ENCODE measurements at regions not wholly inside any gene's neighbourhood (a gene's known extent, or its start where the extent isn't known, plus 50 kb on each side); places are given as distances from the start of the nearest gene placed in this dataset.

DNA sequence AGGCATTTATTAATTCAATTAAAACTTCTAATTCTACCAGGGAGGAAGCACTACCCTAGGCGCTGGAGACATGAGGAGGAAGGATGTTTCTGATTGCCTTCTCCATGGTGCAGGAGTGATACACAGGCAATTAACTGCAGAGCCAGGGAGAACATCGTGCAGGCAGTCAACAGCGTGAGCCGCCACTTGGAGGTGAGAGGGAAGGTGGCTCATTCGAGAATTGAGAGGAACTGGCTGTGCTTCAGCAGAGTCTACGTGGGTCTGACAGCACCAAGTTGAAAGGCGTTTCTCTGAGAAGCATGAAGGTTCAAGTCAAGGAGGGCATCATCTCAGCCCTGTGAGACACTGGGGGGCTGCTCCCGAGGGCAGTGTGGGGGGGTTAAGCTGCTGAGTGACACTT, 388.7 kb upstream of the MYT1L start:
- Histone ChIP-seq H3K9me3 (ENCODE audit: severe bottlenecking) (no peaks in the 10 kb centered on the region), H3K36me3 (ENCODE audit: low read depth) (no peaks in the 10 kb centered on the region), H3K27ac (ENCODE audit: poor library complexity, severe bottlenecking) (no peak overlapping the region), H3K27me3 (ENCODE audit: insufficient read depth, poor library complexity, severe bottlenecking) (no peaks in the 10 kb centered on the region), H3K4me1 (ENCODE audit: insufficient read depth, poor library complexity, severe bottlenecking) (no peaks in the 10 kb centered on the region), H3K4me3 (ENCODE audit: severe bottlenecking) (no peak overlapping the region)
- no peak for TF ChIP-seq CTCF (IDR thresholded peaks at IDR 0.05; ENCODE audit: poor library complexity, severe bottlenecking)
- DNase-seq (ENCODE audit: low spot score) (no peak), ATAC-seq (ENCODE audit: low read depth) (no peak)

- no peak for ATAC-seq (ENCODE audit: low read depth)
- no peak for DNase-seq (ENCODE audit: low spot score)
- no peak overlapping the region for H3K27ac ChIP-seq (ENCODE audit: poor library complexity, severe bottlenecking)
- no peaks in the 10 kb centered on the region for H3K9me3 ChIP-seq (ENCODE audit: severe bottlenecking)
- no peaks in the 10 kb centered on the region for H3K4me1 ChIP-seq (ENCODE audit: insufficient read depth, poor library complexity, severe bottlenecking)
- no peak overlapping the region for H3K4me3 ChIP-seq (ENCODE audit: severe bottlenecking)
- H3K36me3 ChIP-seq (ENCODE audit: low read depth), result no peaks in the 10 kb centered on the region
- no peaks in the 10 kb centered on the region for H3K27me3 ChIP-seq (ENCODE audit: insufficient read depth, poor library complexity, severe bottlenecking)
- no peak for TF ChIP-seq CTCF (IDR thresholded peaks at IDR 0.05; ENCODE audit: poor library complexity, severe bottlenecking)
Measured at GRCh38 chr2:2719015-2719414, 387.9 kb upstream of the MYT1L start.

DNA sequence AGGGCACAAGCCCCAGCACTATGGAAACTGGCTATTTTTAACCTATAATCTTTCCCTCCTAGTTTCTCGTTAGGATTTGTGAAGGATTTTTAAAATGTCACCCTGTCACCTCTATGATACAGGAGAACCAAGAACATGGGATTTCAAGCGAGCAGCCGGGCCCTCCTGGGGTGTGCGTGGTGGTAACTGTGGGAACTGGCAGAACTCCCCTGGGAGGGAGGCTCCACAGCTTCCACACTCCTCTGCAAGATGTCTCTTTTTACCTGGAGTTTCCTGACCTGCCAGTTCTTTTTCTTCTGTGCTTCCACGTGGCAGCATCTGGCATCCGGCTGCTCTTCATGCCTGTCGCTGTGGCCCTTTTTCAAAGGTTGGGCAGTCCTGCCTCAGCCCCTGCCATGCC, 386.3 kb upstream of the MYT1L start:
- DNase-seq (ENCODE audit: low spot score) (no peak), ATAC-seq (ENCODE audit: low read depth) (no peak)
- H3K4me3 ChIP-seq (ENCODE audit: severe bottlenecking), result no peak overlapping the region
- no peak for TF ChIP-seq CTCF (IDR thresholded peaks at IDR 0.05; ENCODE audit: poor library complexity, severe bottlenecking)
- H3K9me3 ChIP-seq (ENCODE audit: severe bottlenecking), result no peaks in the 10 kb centered on the region
- H3K36me3 ChIP-seq (ENCODE audit: low read depth), result no peaks in the 10 kb centered on the region
- no peaks in the 10 kb centered on the region for H3K4me1 ChIP-seq (ENCODE audit: insufficient read depth, poor library complexity, severe bottlenecking)
- no peak overlapping the region for H3K27ac ChIP-seq (ENCODE audit: poor library complexity, severe bottlenecking)
- no peaks in the 10 kb centered on the region for H3K27me3 ChIP-seq (ENCODE audit: insufficient read depth, poor library complexity, severe bottlenecking)

DNA sequence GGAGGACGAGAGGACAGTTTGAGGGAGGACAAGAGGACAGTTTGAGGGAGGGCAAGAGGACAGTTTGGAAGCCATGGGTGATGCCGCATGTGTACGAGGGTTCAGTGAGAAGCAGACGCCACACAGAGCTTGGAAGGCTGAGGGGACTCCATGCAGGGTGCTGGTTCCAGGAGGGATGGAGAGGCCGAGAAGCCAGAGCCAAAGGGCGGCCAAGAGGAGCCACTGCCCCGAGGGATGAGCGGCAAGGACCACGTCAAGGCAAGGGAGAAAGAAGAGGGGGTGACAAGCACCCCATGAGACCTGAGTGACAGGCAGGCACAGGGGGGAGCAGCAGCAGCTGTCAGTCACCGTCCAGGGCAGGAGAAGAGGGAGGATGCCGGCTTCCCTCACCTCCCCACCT, 385.7 kb upstream of the MYT1L start:
- H3K27ac ChIP-seq (ENCODE audit: poor library complexity, severe bottlenecking), result no peak overlapping the region
- no peaks in the 10 kb centered on the region for H3K36me3 ChIP-seq (ENCODE audit: low read depth)
- no peak for TF ChIP-seq CTCF (IDR thresholded peaks at IDR 0.05; ENCODE audit: poor library complexity, severe bottlenecking)
- no peaks in the 10 kb centered on the region for H3K27me3 ChIP-seq (ENCODE audit: insufficient read depth, poor library complexity, severe bottlenecking)
- ATAC-seq (ENCODE audit: low read depth) (no peak), DNase-seq (ENCODE audit: low spot score) (peak; percentile 29)
- H3K4me3 ChIP-seq (ENCODE audit: severe bottlenecking), result no peak overlapping the region
- no peaks in the 10 kb centered on the region for H3K4me1 ChIP-seq (ENCODE audit: insufficient read depth, poor library complexity, severe bottlenecking)
- H3K9me3 ChIP-seq (ENCODE audit: severe bottlenecking), result no peaks in the 10 kb centered on the region

- Histone ChIP-seq H3K4me3 (ENCODE audit: severe bottlenecking) (no peak overlapping the region), H3K9me3 (ENCODE audit: severe bottlenecking) (no peaks in the 10 kb centered on the region), H3K27me3 (ENCODE audit: insufficient read depth, poor library complexity, severe bottlenecking) (no peaks in the 10 kb centered on the region), H3K36me3 (ENCODE audit: low read depth) (no peaks in the 10 kb centered on the region), H3K27ac (ENCODE audit: poor library complexity, severe bottlenecking) (no peak overlapping the region), H3K4me1 (ENCODE audit: insufficient read depth, poor library complexity, severe bottlenecking) (no peaks in the 10 kb centered on the region)
- TF ChIP-seq CTCF (IDR thresholded peaks at IDR 0.05; ENCODE audit: poor library complexity, severe bottlenecking), result no peak
- ATAC-seq (ENCODE audit: low read depth) (no peak), DNase-seq (ENCODE audit: low spot score) (peak; percentile 29)
Measured at GRCh38 chr2:2715036-2715818, 384.2 kb upstream of the MYT1L start.

Data from RWPE2 (cell line).